Smooth muscle cell (in vitro differentiated cells): ENCODE measurements at regions not wholly inside any gene's neighbourhood (a gene's known extent, or its start where the extent isn't known, plus 50 kb on each side); places are given as distances from the start of the nearest gene placed in this dataset.
"Not testable (repeated sequence)": the region's sequence is repeated elsewhere in the genome, so short reads cannot be mapped to it uniquely, and the experiment has no call there.

Experiments used
- DNase-seq: peaks from one replicate; lab custom pipeline; 2025; ENCODE audit not compliant: unreplicated experiment; lab: John Stamatoyannopoulos, UW
- H2AFZ ChIP-seq: fragments of 200-600 bp; sonication (generic); 2 replicates; pipeline ENCODE4 v1.6.0; 2016; ENCODE audit warnings: antibody characterized with exemption, low read depth, mild to moderate bottlenecking
- H3F3A ChIP-seq: fragments of 200-600 bp; sonication (generic); 2 replicates; pipeline ENCODE4 v1.6.0; 2017; ENCODE audit warnings: antibody characterized with exemption, low read depth
- H3K27ac ChIP-seq: fragments of 200-600 bp; sonication (generic); 2 replicates; pipeline ENCODE4 v1.5.1; 2016; ENCODE audit warnings: low read depth, mild to moderate bottlenecking
- H3K27me3 ChIP-seq: fragments of 200-600 bp; sonication (generic); 2 replicates; pipeline ENCODE4 v1.6.1; 2016; ENCODE audit warnings: low read depth, mild to moderate bottlenecking
- H3K36me3 ChIP-seq: fragments of 200-600 bp; sonication (generic); 2 replicates; pipeline ENCODE4 v1.5.1; 2016; ENCODE audit warnings: low read depth
- H3K4me1 ChIP-seq: fragments of 200-600 bp; sonication (generic); 2 replicates; pipeline ENCODE4 v1.5.1; 2016; ENCODE audit warnings: low read depth
- H3K4me2 ChIP-seq: fragments of 200-600 bp; sonication (generic); 2 replicates; pipeline ENCODE4 v1.6.0; 2016; ENCODE audit warnings: mild to moderate bottlenecking
- H3K4me3 ChIP-seq: fragments of 200-600 bp; sonication (generic); 2 replicates; pipeline ENCODE4 v1.5.1; 2016; ENCODE audit warnings: mild to moderate bottlenecking
- H3K79me2 ChIP-seq: fragments of 200-600 bp; sonication (generic); 2 replicates; pipeline ENCODE4 v1.6.0; 2016; ENCODE audit warnings: low read depth, mild to moderate bottlenecking
- H3K9ac ChIP-seq: fragments of 200-600 bp; sonication (generic); 2 replicates; pipeline ENCODE4 v1.6.0; 2016; ENCODE audit warnings: low read depth
- H3K9me3 ChIP-seq: fragments of 200-600 bp; sonication (generic); replicated peaks from 2 replicates; pipeline ENCODE4 v1.5.1; 2016; ENCODE audit warnings: low read depth
- H4K20me1 ChIP-seq: fragments of 200-600 bp; sonication (generic); 2 replicates; pipeline ENCODE4 v1.6.0; 2016; ENCODE audit warnings: low read depth
- WGBS: methylation state at CpG from one replicate; pipeline ENCODE4 v1.1.7; 2016; ENCODE audit warnings: low lambda C conversion rate; 5-methylcytosine and 5-hydroxymethylcytosine counted together

- H2AFZ ChIP-seq, H3K9me3 ChIP-seq, H3K4me1 ChIP-seq, H3K4me3 ChIP-seq, H3K27me3 ChIP-seq, DNase-seq, H3K9ac ChIP-seq, H3K36me3 ChIP-seq, H3K79me2 ChIP-seq, H3K27ac ChIP-seq, H3F3A ChIP-seq, H4K20me1 ChIP-seq: not testable (repeated sequence)
- peak overlapping the region; percentile 70 for H3K4me2 ChIP-seq
These were observed 179.4 kb upstream of the POMZP3 start for GRCh38 chr7:76806460-76806859.

- H3K4me3 ChIP-seq, H3K9ac ChIP-seq, DNase-seq, H3F3A ChIP-seq, H3K27me3 ChIP-seq, H4K20me1 ChIP-seq, H3K36me3 ChIP-seq, H3K79me2 ChIP-seq, H3K4me1 ChIP-seq, H2AFZ ChIP-seq, H3K9me3 ChIP-seq, H3K27ac ChIP-seq: not testable (repeated sequence)
- WGBS: 44% methylated on average over 6 of the region's 6 CpGs
- H3K4me2 ChIP-seq: peak overlapping the region; percentile 70
These were observed 178.9 kb upstream of the POMZP3 start for GRCh38 chr7:76806010-76806409.

DNA sequence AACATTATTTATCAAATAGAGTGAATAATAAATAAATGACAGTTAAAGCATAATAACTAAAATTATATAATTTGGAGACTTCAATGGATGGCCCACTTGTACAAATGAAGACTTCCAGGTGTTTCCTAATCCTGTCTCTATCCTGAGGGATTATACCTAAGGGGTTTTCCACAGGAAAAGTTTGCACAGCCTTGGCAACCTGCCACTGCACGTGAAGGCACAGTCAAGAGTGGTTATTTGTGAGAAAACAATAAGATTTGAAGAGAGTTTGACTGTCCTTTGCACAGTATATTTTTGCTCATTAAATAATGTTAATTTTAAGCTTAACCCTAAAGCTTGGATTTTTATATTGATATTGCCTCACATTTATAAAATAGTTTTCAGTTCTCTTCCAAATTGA, 178.2 kb upstream of the POMZP3 start:
- peak overlapping the region; percentile 70 for H3K4me2 ChIP-seq
- not testable (repeated sequence) for H3K9me3 ChIP-seq
- 87% methylated on average over 1 of the region's 1 CpG for WGBS

DNA sequence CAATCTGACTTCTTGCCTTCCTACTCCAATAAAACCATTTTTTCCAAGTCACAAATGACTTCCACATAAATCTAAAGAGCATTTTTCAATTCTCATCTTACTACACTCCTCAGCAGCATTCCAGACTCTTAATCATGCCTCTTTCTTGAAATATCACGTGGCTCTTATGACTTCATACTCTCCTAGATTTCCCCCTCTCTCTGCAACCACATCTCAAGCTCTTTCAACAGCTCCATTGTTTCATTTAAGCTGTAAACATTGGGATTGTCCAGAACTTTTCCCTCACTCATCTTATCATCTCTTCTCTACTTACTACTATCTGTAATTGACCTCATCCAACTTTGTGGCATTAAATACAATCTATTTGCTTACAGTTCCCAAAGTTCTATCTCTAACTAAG, 170.6 kb upstream of the POMZP3 start:
- not testable (repeated sequence) for H3K4me2 ChIP-seq, H3K4me1 ChIP-seq, H4K20me1 ChIP-seq, H3K27me3 ChIP-seq, H3K36me3 ChIP-seq, H3K27ac ChIP-seq, H3F3A ChIP-seq, H3K79me2 ChIP-seq, H3K9ac ChIP-seq, H3K4me3 ChIP-seq, H3K9me3 ChIP-seq, DNase-seq, H2AFZ ChIP-seq
- 8% methylated on average over 1 of the region's 1 CpG for WGBS

More for the DNA sequence above, 178.2 kb upstream of the POMZP3 start:
- H4K20me1 ChIP-seq, H3K4me1 ChIP-seq, H3K9ac ChIP-seq, H3K27me3 ChIP-seq, H3K36me3 ChIP-seq, H3F3A ChIP-seq, DNase-seq, H3K27ac ChIP-seq, H2AFZ ChIP-seq, H3K4me3 ChIP-seq, H3K79me2 ChIP-seq: not testable (repeated sequence)

- H3K27ac ChIP-seq, H3K36me3 ChIP-seq, H3K4me2 ChIP-seq, H3K9ac ChIP-seq, H3K79me2 ChIP-seq, H4K20me1 ChIP-seq, H3K9me3 ChIP-seq, DNase-seq, H2AFZ ChIP-seq, H3K4me3 ChIP-seq, H3K27me3 ChIP-seq, H3F3A ChIP-seq, H3K4me1 ChIP-seq: not testable (repeated sequence)
These were observed 153.6 kb upstream of the POMZP3 start for GRCh38 chr7:76780693-76781092.

GRCh38 chr7:76774279-76774678, 147.2 kb upstream of the POMZP3 start:
- H2AFZ ChIP-seq, H3K4me1 ChIP-seq, H3K4me2 ChIP-seq, H3K9ac ChIP-seq, H3K36me3 ChIP-seq, DNase-seq, H3K9me3 ChIP-seq, H3K27me3 ChIP-seq, H3K4me3 ChIP-seq, H4K20me1 ChIP-seq, H3K27ac ChIP-seq, H3F3A ChIP-seq, H3K79me2 ChIP-seq: not testable (repeated sequence)
- 74% methylated on average over 2 of the region's 2 CpGs for WGBS

DNA sequence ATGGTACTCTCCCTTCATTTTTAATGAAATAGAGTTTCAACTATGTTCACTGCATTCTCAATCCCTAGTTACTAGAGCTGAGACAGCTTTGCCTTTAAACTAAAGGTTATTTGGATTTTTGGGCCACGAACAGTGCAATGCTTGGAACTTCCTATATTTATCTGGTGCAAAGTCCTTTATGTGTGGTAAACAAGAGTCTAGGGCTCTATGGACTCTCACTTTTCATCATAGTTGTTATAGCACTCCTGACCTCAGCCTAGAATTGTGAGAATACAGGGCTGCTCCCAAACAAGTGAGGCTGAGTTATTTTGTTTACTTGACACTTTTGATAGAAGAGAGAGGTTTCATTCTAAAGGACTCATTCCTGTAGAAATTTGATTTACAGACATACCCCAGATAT, 144.9 kb upstream of the POMZP3 start:
- not testable (repeated sequence) for H3K36me3 ChIP-seq, H2AFZ ChIP-seq, H3K4me3 ChIP-seq, H3F3A ChIP-seq, H3K79me2 ChIP-seq, H3K9me3 ChIP-seq, H4K20me1 ChIP-seq, H3K4me1 ChIP-seq, DNase-seq, H3K9ac ChIP-seq, H3K27me3 ChIP-seq, H3K4me2 ChIP-seq, H3K27ac ChIP-seq
- WGBS: 93% methylated on average over 1 of the region's 1 CpG

DNA sequence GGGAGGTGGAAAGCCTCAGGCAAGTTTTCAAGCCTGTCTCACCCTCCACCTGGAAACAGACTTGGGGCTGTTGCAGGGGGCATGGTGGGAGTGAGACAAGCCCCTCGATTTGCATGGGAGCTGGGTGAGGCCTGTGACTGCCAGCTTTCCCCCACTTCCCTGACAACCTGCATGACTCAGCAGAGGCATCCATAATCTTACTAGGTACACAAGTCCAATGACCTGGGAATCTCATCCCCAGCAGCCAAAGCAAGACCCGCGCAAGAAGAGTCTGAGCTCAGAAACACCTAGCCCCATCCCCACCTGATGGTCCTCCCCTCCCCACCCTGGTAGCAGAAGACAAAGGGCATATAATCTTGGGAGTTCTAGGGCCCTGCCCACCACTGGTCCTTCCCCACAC, 136.9 kb upstream of the POMZP3 start:
- DNase-seq, H3K27me3 ChIP-seq, H2AFZ ChIP-seq, H3K4me1 ChIP-seq, H3K27ac ChIP-seq, H3K9me3 ChIP-seq, H3K79me2 ChIP-seq, H3K9ac ChIP-seq, H3F3A ChIP-seq, H4K20me1 ChIP-seq, H3K4me3 ChIP-seq, H3K36me3 ChIP-seq, H3K4me2 ChIP-seq: not testable (repeated sequence)
- 90% methylated on average over 3 of the region's 3 CpGs for WGBS

- H3K79me2 ChIP-seq, H3F3A ChIP-seq, H3K4me1 ChIP-seq, H3K9ac ChIP-seq, H3K27me3 ChIP-seq, H3K4me2 ChIP-seq, H4K20me1 ChIP-seq, H3K4me3 ChIP-seq, DNase-seq, H3K36me3 ChIP-seq, H3K27ac ChIP-seq, H2AFZ ChIP-seq, H3K9me3 ChIP-seq: not testable (repeated sequence)
These were observed 133.6 kb upstream of the POMZP3 start for GRCh38 chr7:76760546-76761220.
